NCI-H1694 (cell line): ENCODE measurements at regions not wholly inside any gene's neighbourhood (a gene's known extent, or its start where the extent isn't known, plus 50 kb on each side); places are given as distances from the start of the nearest gene placed in this dataset.

Experiments used
- DNase-seq: peaks from one replicate; lab custom pipeline; 2025; lab: John Stamatoyannopoulos, UW

- no peak for DNase-seq
Observed at GRCh38 chr14:29278301-29279263, 512.0 kb downstream of the FOXG1 start.

DNA sequence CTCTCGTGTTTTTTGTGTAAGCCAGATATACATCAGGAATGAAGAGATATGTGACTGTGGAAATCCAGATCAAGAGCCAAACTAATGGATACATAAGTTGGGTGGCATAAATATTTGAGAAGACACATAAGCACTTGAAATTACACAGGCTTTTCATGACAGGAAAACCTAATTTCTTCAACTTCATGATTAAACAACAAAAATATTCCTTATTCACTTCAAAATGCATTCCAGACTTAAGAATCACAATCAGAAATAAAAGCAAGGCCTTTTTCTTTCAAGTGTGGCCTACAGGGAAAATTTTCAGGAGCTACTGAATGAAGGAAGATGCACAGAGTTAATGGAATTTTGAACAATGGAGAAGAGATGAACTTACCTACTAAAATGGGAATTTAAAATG is 515.6 kb downstream of the FOXG1 start:
- DNase-seq, result no peak

DNA sequence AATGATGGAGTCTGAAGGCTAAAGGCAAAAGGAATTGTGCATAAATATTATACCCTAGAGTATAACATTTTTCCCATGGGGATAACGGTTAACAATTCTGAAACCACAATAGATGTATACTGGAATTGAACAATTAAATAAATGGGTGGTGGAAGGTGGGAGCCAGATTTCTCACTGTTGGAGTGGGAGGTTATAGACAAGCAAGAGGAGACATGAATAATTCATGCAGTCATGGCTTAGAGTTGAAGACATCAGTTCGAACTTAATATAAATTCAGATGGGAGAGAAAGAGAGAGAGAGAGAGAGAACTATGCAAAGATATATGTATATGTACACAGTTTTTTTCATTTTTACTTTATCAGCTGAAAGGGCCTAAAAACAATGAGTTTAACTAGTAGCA is 523.9 kb downstream of the FOXG1 start:
- DNase-seq, result no peak

- DNase-seq, result no peak
Observed at GRCh38 chr14:29299372-29299771, 532.8 kb downstream of the FOXG1 start.

DNA sequence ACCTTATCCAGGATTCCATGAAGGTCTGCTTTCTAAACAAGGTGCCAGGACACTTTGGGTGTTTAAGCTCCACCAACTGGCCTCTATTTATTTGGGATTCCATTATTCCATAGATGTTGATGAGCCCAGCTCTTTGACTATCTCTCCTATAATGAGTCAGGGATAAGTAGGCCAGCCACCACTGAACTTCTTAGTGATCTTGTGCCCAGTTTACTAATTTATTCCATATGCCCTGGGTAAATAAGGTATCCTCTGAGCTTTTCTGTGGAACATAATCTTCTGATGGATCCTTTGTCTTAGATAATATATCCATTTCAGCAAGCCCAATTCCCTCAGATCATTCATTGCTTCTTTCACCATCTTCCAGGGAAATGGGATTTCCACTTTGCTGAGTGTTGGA is 535.0 kb downstream of the FOXG1 start:
- no peak for DNase-seq

DNA sequence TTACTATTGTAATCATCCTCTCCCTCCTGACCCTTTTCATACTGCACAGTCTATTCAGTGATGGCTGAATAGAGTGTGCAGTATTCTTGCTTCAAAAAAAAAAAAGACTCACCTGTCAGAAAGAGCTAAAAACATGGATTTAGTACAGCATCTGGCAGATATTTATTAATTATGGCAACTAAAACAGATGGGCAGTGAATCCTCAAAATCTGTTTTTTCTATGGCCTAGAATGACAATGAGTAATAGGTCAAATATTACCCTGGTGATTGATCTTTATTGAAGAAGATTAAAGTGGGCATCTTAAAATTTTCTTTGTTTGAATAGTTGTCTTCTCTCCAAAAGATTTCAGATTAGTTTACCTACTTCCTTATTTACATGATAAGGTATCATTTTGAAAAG is 543.6 kb downstream of the FOXG1 start:
- no peak for DNase-seq

- no peak for DNase-seq
Observed at GRCh38 chr14:29310757-29311156, 544.2 kb downstream of the FOXG1 start.

DNA sequence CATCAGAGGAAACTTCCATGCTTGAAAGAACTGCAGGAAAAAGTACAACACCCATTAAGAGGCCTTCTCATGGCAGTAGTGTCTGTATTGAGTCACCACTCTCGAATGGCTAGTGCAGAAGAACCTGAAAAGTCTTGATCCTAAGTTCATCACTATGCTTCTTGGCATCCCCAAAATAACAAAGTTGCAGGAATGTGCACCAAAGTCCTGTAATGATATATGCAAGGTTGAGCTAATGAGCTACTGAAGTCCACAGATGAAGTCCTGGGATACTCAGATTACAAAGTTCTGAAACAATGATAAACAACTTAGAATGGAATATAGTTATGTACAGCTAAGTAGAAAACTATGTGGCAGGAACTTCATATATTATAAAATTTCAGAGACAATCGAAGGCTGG is 545.4 kb downstream of the FOXG1 start:
- DNase-seq, result no peak

DNA sequence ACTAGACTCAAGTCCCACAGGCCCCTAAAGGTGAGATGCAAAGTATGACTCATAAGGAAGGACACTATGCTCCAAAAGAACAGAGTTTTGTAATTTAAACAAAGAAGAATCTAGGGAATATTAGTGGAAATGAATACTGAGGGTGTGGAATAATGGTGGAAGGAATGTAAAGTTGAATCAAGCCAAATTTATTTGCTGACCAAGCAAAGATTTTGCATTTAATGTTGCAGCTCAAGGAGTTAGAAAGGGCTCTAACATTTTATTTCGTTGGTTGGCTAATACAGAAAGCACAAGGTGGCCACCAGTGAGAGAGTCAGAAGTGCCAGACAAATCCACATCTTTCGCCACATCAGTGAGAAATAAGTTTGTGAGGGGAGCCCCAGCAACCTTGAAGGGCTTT is 550.3 kb downstream of the FOXG1 start:
- DNase-seq, result no peak

GRCh38 chr14:29317423-29317822 is 550.8 kb downstream of the FOXG1 start:
- no peak for DNase-seq

DNA sequence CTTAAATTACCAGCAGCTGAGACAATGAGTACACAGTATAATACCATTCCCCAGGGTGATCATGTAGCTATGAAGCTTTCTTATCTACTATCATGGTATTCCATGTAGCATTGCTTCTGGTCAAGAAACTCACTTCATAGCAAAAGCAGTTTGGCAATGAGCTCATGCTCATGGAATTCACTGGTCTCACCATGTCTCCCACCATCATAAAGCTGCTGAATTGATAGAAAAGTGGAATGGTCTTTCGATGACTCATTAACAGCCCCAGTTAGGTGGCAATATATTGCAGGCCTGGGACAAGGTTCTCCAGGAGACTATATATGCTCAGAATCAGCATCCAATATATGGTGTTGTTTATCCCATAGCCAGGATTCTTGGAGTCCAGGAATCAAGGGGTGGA is 553.7 kb downstream of the FOXG1 start:
- DNase-seq, result no peak

- DNase-seq, result no peak
Observed at GRCh38 chr14:29321646-29322045, 555.1 kb downstream of the FOXG1 start.

DNA sequence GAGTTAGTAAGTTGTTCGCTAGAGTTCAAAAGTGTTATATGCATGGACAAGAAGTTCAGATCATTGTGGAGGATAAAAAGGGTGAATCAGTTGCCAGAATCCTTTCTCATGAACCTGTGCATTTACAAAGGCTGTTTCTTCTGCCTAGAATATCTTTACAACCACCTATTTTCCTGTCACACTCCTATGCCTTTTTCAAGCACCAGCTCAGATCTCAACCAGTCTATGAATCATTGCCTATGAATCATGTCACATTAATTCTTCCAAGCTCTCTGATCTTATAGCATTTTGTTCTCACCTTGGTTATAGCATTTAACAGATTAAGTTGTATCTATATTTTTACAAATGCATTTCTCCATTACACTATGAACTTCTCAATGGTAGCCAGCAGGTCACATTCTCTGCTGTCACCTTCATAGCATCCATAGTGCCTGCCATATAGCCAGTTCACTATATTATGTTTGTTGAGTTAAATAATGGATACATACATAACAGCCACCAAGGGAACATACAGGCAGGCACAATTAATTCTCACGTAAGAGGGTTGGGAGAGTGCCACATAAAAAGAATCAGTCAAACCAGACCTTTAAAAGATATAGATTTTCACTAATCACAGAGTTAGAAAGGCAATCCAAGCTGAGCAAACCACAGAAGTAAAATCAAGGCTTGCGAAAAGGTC is 573.0 kb downstream of the FOXG1 start:
- no peak for DNase-seq

GRCh38 chr14:29348504-29348903 is 579.1 kb downstream of the PRKD1 start:
- no peak for DNase-seq

GRCh38 chr14:29350496-29350895 is 577.2 kb downstream of the PRKD1 start:
- DNase-seq, result no peak

- DNase-seq, result peak; percentile 75
Observed at GRCh38 chr14:29351996-29352705, 575.5 kb downstream of the PRKD1 start.

DNA sequence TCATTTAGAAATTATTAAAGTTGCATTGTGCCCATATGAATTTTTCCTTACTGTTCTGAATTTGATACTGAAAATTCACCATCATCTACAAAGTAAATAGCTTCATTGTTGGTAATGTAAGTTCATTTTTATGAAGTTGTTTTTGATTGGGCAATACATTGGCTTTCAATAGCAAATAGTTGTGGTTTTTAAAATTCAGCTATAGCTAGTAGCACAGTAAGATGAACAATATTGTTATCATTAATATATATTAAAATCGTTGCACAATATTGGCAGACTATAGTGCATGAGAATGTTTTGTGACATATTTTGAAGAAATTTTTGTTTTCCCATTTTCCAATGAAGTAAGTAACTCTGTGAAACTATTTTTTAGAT is 575.0 kb downstream of the PRKD1 start:
- DNase-seq, result peak; percentile 63

DNA sequence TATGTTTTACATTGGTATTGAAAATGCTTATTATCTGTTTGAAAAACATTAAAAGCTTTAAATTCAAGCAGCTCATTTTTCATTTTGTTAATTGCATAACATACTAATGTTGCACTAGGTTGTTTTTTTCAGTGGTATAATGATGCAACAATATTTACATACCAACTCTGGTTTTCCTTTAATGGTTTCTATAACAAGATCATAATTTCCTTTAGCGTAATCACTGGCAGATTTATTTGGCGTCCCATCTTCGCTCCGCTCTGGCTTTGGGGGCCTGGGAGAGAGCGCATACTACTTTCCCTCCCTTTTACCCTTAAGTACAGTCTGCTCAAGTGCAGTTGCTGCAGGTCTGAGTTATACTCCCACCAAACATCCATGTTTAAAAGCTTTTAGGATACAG is 574.1 kb downstream of the PRKD1 start:
- peak; percentile 84 for DNase-seq

DNA sequence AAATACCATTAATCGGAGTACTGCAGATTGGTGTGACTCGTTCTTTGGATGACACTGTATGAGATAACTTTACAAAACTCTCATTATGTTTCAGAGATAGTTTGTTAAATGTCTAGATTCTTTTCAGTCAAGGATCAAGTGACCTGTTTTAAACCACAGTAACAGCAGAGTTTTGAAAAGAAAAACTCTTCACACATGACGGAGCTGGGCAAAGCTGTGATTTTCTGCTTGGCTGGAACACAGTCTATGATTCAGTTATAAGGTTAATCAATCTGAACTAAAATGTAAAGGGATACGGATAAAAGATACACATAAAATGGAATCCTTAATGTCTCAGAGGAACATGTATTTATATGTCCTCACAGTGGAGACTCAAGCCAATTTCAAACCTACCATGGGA is 573.2 kb downstream of the PRKD1 start:
- peak; percentile 47 for DNase-seq

DNA sequence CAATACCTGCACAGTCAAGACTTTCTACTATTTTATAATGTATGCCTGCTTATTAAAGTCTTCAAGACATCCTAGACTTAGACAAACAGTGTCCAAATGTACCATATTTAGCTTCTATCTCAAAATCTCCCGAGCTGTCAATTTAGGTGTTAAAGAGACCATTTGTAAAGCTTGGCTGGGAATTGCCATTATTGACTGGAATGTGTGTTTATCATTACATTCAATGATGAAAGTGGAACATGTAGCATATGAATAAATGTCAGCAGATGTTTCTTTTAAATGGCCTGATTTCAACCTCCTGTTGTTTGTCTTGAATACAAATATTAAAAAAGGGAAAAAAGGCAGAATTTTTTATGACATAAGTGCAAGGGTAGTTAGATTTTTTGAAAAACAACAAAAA is 572.3 kb downstream of the PRKD1 start:
- peak; percentile 96 for DNase-seq

- peak; percentile 75 for DNase-seq
Observed at GRCh38 chr14:29355846-29356245, 571.8 kb downstream of the PRKD1 start.

- no peak for DNase-seq
Observed at GRCh38 chr14:29360656-29361055, 567.0 kb downstream of the PRKD1 start.

DNA sequence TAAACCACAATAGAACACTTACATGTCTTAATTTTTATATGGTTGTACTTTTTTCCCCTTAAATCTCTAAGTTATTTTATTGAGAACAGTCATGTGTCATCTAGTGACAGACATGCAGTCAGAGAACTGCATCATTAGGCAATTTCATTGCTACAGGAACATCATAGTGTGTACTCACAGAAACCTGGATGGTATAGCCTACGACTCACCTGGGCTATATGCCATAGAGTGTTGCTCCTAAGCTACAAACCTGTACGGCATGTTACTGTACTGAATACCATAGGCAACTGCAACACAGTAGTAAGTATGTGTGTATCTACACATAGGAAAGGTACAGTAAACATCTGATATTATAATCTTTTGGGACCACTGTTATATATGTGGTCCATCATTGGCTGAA is 557.6 kb downstream of the PRKD1 start:
- no peak for DNase-seq
